HEK293 (cell line): ENCODE measurements at regions not wholly inside any gene's neighbourhood (a gene's known extent, or its start where the extent isn't known, plus 50 kb on each side); places are given as distances from the start of the nearest gene placed in this dataset.

Experiments
- ATF2 ChIP-seq: fragments of 450-650 bp; formaldehyde crosslinking; IDR thresholded peaks from 2 replicates; pipeline ENCODE4 v1.5.1; 2016; ENCODE audit warnings: missing biosample characterization, missing genetic modification characterization, low read depth
- CTCF ChIP-seq: fragments of 450-650 bp; formaldehyde crosslinking; IDR thresholded peaks from 2 replicates; pipeline ENCODE4 v1.5.1; 2016; ENCODE audit warnings: missing biosample characterization, missing genetic modification characterization
- MEIS1 ChIP-seq: sonication (generic); formaldehyde crosslinking; IDR thresholded peaks from 2 replicates; pipeline ENCODE4 v1.8.1; 2022; ENCODE audit warnings: missing genetic modification reagents, mild to moderate bottlenecking, borderline replicate concordance
- MZF1 ChIP-seq: fragments of 450-650 bp; formaldehyde crosslinking; IDR thresholded peaks from 2 replicates; pipeline ENCODE4 v1.5.1; 2017; ENCODE audit warnings: missing biosample characterization, missing genetic modification characterization, borderline replicate concordance
- SP2 ChIP-seq: fragments of 450-650 bp; formaldehyde crosslinking; IDR thresholded peaks from 2 replicates; pipeline ENCODE4 v1.5.1; 2016; ENCODE audit warnings: missing biosample characterization, missing genetic modification characterization
- ZNF174 ChIP-seq: fragments of 450-650 bp; formaldehyde crosslinking; IDR thresholded peaks from 2 replicates; pipeline ENCODE4 v1.5.0; 2017; ENCODE audit warnings: missing biosample characterization, mild to moderate bottlenecking, missing genetic modification characterization
- ZNF19 ChIP-seq: fragments of 450-650 bp; formaldehyde crosslinking; IDR thresholded peaks from 2 replicates; pipeline ENCODE4; 2016; ENCODE audit warnings: missing biosample characterization, missing genetic modification characterization, low read depth
- ZNF639 ChIP-seq: fragments of 450-650 bp; formaldehyde crosslinking; IDR thresholded peaks from 2 replicates; pipeline ENCODE4 v1.5.1; 2016; ENCODE audit warnings: missing biosample characterization, missing genetic modification characterization
- ZNF76 ChIP-seq: fragments of 450-650 bp; formaldehyde crosslinking; IDR thresholded peaks from 2 replicates; pipeline ENCODE4; 2016; ENCODE audit warnings: low read depth, missing biosample characterization, missing genetic modification characterization, borderline replicate concordance
- ZSCAN18 ChIP-seq: fragments of 450-650 bp; formaldehyde crosslinking; IDR thresholded peaks from 2 replicates; pipeline ENCODE4 v1.5.1; 2016; ENCODE audit warnings: missing biosample characterization, missing genetic modification characterization

GRCh38 chr1:104084380-104084779 lies 334.7 kb downstream of the AMY1C start:
- TF ChIP-seq CTCF (tag by site-specific recombination) (no peak), ZSCAN18 (no peak), ZNF76 (tag by site-specific recombination) (no peak), ZNF19 (tag by site-specific recombination) (no peak), ATF2 (tag by site-specific recombination) (no peak), MZF1 (no peak), ZNF174 (tag by site-specific recombination) (no peak), SP2 (tag by site-specific recombination) (no peak), ZNF639 (tag by site-specific recombination) (no peak), MEIS1 (CRISPR knock-in tag) (no peak)
